K562 (cell line): ENCODE measurements at regions not wholly inside any gene's neighbourhood (a gene's known extent, or its start where the extent isn't known, plus 50 kb on each side); places are given as distances from the start of the nearest gene placed in this dataset.
A peak's percentile ranks its signal among the peaks of the same experiment; 100 is the strongest.

Source experiments
- ATAC-seq: fragments of 200-7000 bp; cut with Tn5 transposase; 3 replicates; pipeline ENCODE4 v1.9.1; 2020; ENCODE audit warnings: moderate library complexity
- BruUV-seq: library from RNA; stranded (reverse); fragments of 400-500 nt; replicated peaks from 2 replicates; lab custom pipeline; 2021; lab: Mats Ljungman, UMichigan
- CTCF ChIA-PET: fragments of 300-600 bp; formaldehyde crosslinking; extraction: SDS; loops from one replicate; lab custom pipeline; 2021; ENCODE audit warnings: low intra/inter-chr PET ratio; lab: Yijun Ruan, JAX
- POLR2A ChIA-PET: fragments of 300-600, 350-650 bp; sonication (Branson Sonifier 250); formaldehyde crosslinking; extraction: SDS; loops from one replicate; lab custom pipeline; 2021; ENCODE audit warnings: antibody characterized with exemption, inconsistent platforms; lab: Yijun Ruan, JAX
- DNase-seq, 4 experiments: peaks; one replicate each; pipeline versions ENCODE4 v3.0.0 to v3.0.0-alpha.2; 2011 to 2018; ENCODE audit warnings: low spot score in 3 of 4, mixed read lengths in 3 of 4; ENCODE audit errors: extremely low read depth in 1 of 4
- FAIRE-seq: peaks from 2 replicates; lab custom pipeline; 2011; peaks lifted over from hg19 to GRCh38; lab: Jason Lieb, UNC
- H2AFZ ChIP-seq: 2 replicates; pipeline ENCODE4 v1.6.0; 2011; ENCODE audit warnings: low read depth, low read length, control low read depth, inconsistent platforms
- H3K27ac ChIP-seq: fragments of 200-600 bp; 3 replicates; pipeline ENCODE4 v1.8.0; 2011; ENCODE audit warnings: low read depth, mild to moderate bottlenecking, control low read depth, inconsistent platforms, low read length, moderate library complexity, mixed read lengths; ENCODE audit errors: extremely low read depth
- H3K27me3 ChIP-seq, 2 experiments: fragments of 300-600 bp in 1 of 2; 2 replicates in 1 of 2; 3 replicates in 1 of 2; pipeline versions ENCODE4 v1.6.0 to v1.8.0; 2011; ENCODE audit warnings: inconsistent platforms in 2 of 2, low read length in 2 of 2, mild to moderate bottlenecking in 1 of 2, mixed read lengths in 1 of 2, moderate library complexity in 1 of 2; ENCODE audit not compliant: control insufficient read depth in 2 of 2, insufficient read depth in 2 of 2
- H3K36me3 ChIP-seq: fragments of 300-600 bp; 3 replicates; pipeline ENCODE4 v1.8.0; 2011; ENCODE audit warnings: mild to moderate bottlenecking, low read length, inconsistent platforms; ENCODE audit not compliant: control insufficient read depth, insufficient read depth
- H3K4me1 ChIP-seq, 2 experiments: fragments of 200-600 bp in 1 of 2; replicated peaks in 1 of 2; 2 replicates in 1 of 2; 3 replicates in 1 of 2; pipeline versions ENCODE4 v1.5.1 to v1.8.0; 2011; ENCODE audit warnings: inconsistent platforms in 2 of 2, low read length in 2 of 2, mild to moderate bottlenecking in 1 of 2, mixed read lengths in 1 of 2, moderate library complexity in 1 of 2; ENCODE audit not compliant: control insufficient read depth in 2 of 2, insufficient read depth in 2 of 2
- H3K4me2 ChIP-seq: 2 replicates; pipeline ENCODE4 v1.6.1; 2011; ENCODE audit warnings: low read length, control low read depth, inconsistent platforms, mixed read lengths; ENCODE audit not compliant: insufficient read depth
- H3K4me3 ChIP-seq: fragments of 200-600 bp; sonication (generic), shearing (Covaris generic); 2 replicates; pipeline ENCODE4 v1.5.1; 2016; ENCODE audit warnings: control low read depth, inconsistent platforms
- H3K79me2 ChIP-seq: fragments of 200-600 bp; 3 replicates; pipeline ENCODE4 v1.8.0; 2011; ENCODE audit warnings: low read length, inconsistent platforms; ENCODE audit not compliant: control insufficient read depth, insufficient read depth
- H3K9ac ChIP-seq, 2 experiments: 2 replicates each; pipeline versions ENCODE4 v1.6.0 to v1.6.1; 2011; ENCODE audit warnings: low read depth in 2 of 2, low read length in 2 of 2, control low read depth in 1 of 2, inconsistent platforms in 1 of 2, mild to moderate bottlenecking in 1 of 2, mixed read lengths in 1 of 2; ENCODE audit not compliant: insufficient read depth in 1 of 2
- H3K9me1 ChIP-seq: one replicate; pipeline ENCODE4 v1.6.0; 2011; ENCODE audit warnings: inconsistent platforms, mild to moderate bottlenecking, low read length, moderate library complexity; ENCODE audit not compliant: control insufficient read depth, insufficient read depth
- H3K9me3 ChIP-seq: replicated peaks from 2 replicates; pipeline ENCODE4 v1.5.1; 2011; ENCODE audit warnings: low read depth, low read length, inconsistent platforms; ENCODE audit not compliant: control insufficient read depth, insufficient read depth
- H4K20me1 ChIP-seq: replicated peaks from 2 replicates; pipeline ENCODE4 v1.6.1; 2011; ENCODE audit warnings: low read length, inconsistent platforms, mixed read lengths; ENCODE audit not compliant: control insufficient read depth, insufficient read depth
- ATF3 ChIP-seq, 2 experiments: fragments of 450-650 bp in 1 of 2; sonication (generic) in 1 of 2; formaldehyde crosslinking in 1 of 2; IDR thresholded peaks in 1 of 2; conservative IDR thresholded peaks in 1 of 2; 2 replicates each; pipeline versions ENCODE4 v1.6.1 to v1.8.1; 2016 to 2023; ENCODE audit warnings: mild to moderate bottlenecking in 2 of 2, moderate library complexity in 2 of 2, inconsistent platforms in 1 of 2, missing genetic modification reagents in 1 of 2
- USF2 ChIP-seq: sonication (generic); formaldehyde crosslinking; IDR thresholded peaks from 2 replicates; pipeline ENCODE4 v1.5.0; 2020; ENCODE audit warnings: missing genetic modification reagents
- ZC3H11A ChIP-seq: IDR thresholded peaks from 2 replicates; pipeline ENCODE4 v1.6.1; 2012; ENCODE audit warnings: low read depth, low read length, improper control_type of control experiment
- WGBS: fragments of 100-300 bp; shearing (Covaris generic); methylation state at CpG from one replicate; pipeline ENCODE4 v1.1.6; 2016; ENCODE audit warnings: low coverage, mixed read lengths; ENCODE audit not compliant: insufficient coverage; ENCODE audit errors: missing lambda C conversion rate; 5-methylcytosine and 5-hydroxymethylcytosine counted together
- in situ Hi-C: fragments of 300-500 bp; cut with MboI; formaldehyde crosslinking; loops from 4 replicates; pipeline ENCODE4 v1.15.0; 2018; ENCODE audit warnings: inconsistent platforms, mixed read lengths
- intact Hi-C: fragments of 100-400 bp; cut with micrococcal nuclease; formaldehyde crosslinking; loops from 2 replicates; pipeline ENCODE4 v1.14.2; 2022

- TF ChIP-seq ATF3 (IDR thresholded peaks at IDR 0.05) (no peak), ATF3 (CRISPR knock-in tag; conservative IDR thresholded peaks at IDR 0.05) (no peak)
Measured at GRCh38 chr2:111616651-111617218, 267.3 kb downstream of the ANAPC1 start (continued).

GRCh38 chr2:111617299-111618225, 266.4 kb downstream of the ANAPC1 start:
- ChIA-PET CTCF (no interaction called here), POLR2A (interaction anchor here (0.5 kb wide), 1 partner anchor 82 kb away, joined by 3 read pairs; no protein-coding TSS in a partner anchor)
- Histone ChIP-seq H3K9me1 (no peaks in the 10 kb centered on the region), H3K4me1 (peaks cover 0 to 3% of the 10 kb centered on the region in 2 experiments; a peak in 1 of 5 replicates), H2AFZ (no peak overlapping the region), H3K79me2 (no peaks in the 10 kb centered on the region), H3K9me3 (no peaks in the 10 kb centered on the region), H3K36me3 (no peaks in the 10 kb centered on the region), H4K20me1 (no peaks in the 10 kb centered on the region), H3K27ac (no peak overlapping the region), H3K4me3 (no peak overlapping the region), H3K9ac (0 out of 4 replicates have a peak overlapping the region, but pooled peaks of 1 of the 2 experiments have one; percentile 23), H3K4me2 (no peak overlapping the region), H3K27me3 (no peaks in the 10 kb centered on the region)
- in situ Hi-C loops (no loop called here), intact Hi-C loops (loop anchor here (2.0 kb wide), 1 partner anchor 49 kb away; no protein-coding TSS in a partner anchor)
- no TSS peak for BruUV-seq
- ATAC-seq (no peak), FAIRE-seq (no peak), DNase-seq (no peak)
- WGBS, result 55% methylated on average over 9 of the region's 9 CpGs
- no peak for TF ChIP-seq ZC3H11A
- 0 out of 2 replicates have a peak, but pooled peaks have one; percentile 22 for TF ChIP-seq USF2 (CRISPR knock-in tag)
